H1 (cell line): ENCODE measurements at regions not wholly inside any gene's neighbourhood (a gene's known extent, or its start where the extent isn't known, plus 50 kb on each side); places are given as distances from the start of the nearest gene placed in this dataset.

Experiments used
- EP300 ChIP-seq, 2 experiments: IDR thresholded peaks; 1 replicate in 1 of 2; 2 replicates in 1 of 2; pipeline ENCODE4 v1.6.1; 2011 to 2012; ENCODE audit warnings: low read depth in 2 of 2, low read length in 2 of 2, mild to moderate bottlenecking in 2 of 2, borderline replicate concordance in 1 of 2, inconsistent platforms in 1 of 2, moderate library complexity in 1 of 2
- TF ChIP-seq, protein P1 (sequence below): IDR thresholded peaks from 2 replicates; pipeline ENCODE4 v1.6.1; 2011; ENCODE audit warnings: low read length, improper control_type of control experiment
- TF ChIP-seq, protein P2 (sequence below), 3 experiments: IDR thresholded peaks; 1 replicate in 2 of 3; 2 replicates in 1 of 3; pipeline versions ENCODE4 v1.5.1 to v1.6.1; 2011; ENCODE audit warnings: low read length in 3 of 3, mild to moderate bottlenecking in 3 of 3, inconsistent platforms in 2 of 3, low read depth in 1 of 3, moderate library complexity in 1 of 3; ENCODE audit not compliant: insufficient read depth in 1 of 3; ENCODE audit errors: control extremely low read depth in 1 of 3

- TF ChIP-seq, protein P1, sequence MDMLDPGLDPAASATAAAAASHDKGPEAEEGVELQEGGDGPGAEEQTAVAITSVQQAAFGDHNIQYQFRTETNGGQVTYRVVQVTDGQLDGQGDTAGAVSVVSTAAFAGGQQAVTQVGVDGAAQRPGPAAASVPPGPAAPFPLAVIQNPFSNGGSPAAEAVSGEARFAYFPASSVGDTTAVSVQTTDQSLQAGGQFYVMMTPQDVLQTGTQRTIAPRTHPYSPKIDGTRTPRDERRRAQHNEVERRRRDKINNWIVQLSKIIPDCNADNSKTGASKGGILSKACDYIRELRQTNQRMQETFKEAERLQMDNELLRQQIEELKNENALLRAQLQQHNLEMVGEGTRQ = no peak
- no peak for TF ChIP-seq EP300 (IDR thresholded peaks at IDR 0.05; ENCODE audit: borderline replicate concordance in 1 of 2, low read depth in 2 of 2, low read length in 2 of 2)
- TF ChIP-seq, protein P2, sequence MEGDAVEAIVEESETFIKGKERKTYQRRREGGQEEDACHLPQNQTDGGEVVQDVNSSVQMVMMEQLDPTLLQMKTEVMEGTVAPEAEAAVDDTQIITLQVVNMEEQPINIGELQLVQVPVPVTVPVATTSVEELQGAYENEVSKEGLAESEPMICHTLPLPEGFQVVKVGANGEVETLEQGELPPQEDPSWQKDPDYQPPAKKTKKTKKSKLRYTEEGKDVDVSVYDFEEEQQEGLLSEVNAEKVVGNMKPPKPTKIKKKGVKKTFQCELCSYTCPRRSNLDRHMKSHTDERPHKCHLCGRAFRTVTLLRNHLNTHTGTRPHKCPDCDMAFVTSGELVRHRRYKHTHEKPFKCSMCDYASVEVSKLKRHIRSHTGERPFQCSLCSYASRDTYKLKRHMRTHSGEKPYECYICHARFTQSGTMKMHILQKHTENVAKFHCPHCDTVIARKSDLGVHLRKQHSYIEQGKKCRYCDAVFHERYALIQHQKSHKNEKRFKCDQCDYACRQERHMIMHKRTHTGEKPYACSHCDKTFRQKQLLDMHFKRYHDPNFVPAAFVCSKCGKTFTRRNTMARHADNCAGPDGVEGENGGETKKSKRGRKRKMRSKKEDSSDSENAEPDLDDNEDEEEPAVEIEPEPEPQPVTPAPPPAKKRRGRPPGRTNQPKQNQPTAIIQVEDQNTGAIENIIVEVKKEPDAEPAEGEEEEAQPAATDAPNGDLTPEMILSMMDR (IDR thresholded peaks at IDR 0.05; ENCODE audit: control extremely low read depth in 1 of 3, insufficient read depth in 1 of 3, low read depth in 1 of 3, low read length in 3 of 3) = no peak
Measured at GRCh38 chr2:150997702-150998440, 263.8 kb downstream of the RBM43 start.
